HepG2 (cell line): ENCODE measurements at regions not wholly inside any gene's neighbourhood (a gene's known extent, or its start where the extent isn't known, plus 50 kb on each side); places are given as distances from the start of the nearest gene placed in this dataset.

Experiments used
- ATAC-seq: fragments of 200-7000 bp; cut with Tn5 transposase; 3 replicates; pipeline ENCODE4 v1.9.1; 2020; ENCODE audit warnings: mild to moderate bottlenecking, moderate library complexity
- BruUV-seq: library from RNA; stranded (reverse); fragments of 400-500 nt; replicated peaks from 2 replicates; lab custom pipeline; 2021; lab: Mats Ljungman, UMichigan
- CTCF ChIA-PET: fragments of 300-600 bp; formaldehyde crosslinking; extraction: SDS; loops from one replicate; lab custom pipeline; 2021; ENCODE audit warnings: low total read pairs, inconsistent platforms, low intra/inter-chr PET ratio; lab: Yijun Ruan, JAX
- POLR2A ChIA-PET: fragments of 350-600 bp; sonication (Branson Sonifier 250); formaldehyde crosslinking; loops from one replicate; lab custom pipeline; 2020; ENCODE audit warnings: antibody characterized with exemption, inconsistent platforms; lab: Yijun Ruan, JAX
- DNase-seq: peaks from one replicate; pipeline ENCODE4 v3.0.0-alpha.2; 2015; ENCODE audit warnings: low spot score
- FAIRE-seq: peaks from 3 replicates; lab custom pipeline; 2011; peaks lifted over from hg19 to GRCh38; lab: Jason Lieb, UNC
- H2AFZ ChIP-seq: one replicate; pipeline ENCODE4 v1.6.1; 2011; ENCODE audit warnings: low read length, inconsistent platforms
- H3K27ac ChIP-seq: fragments of 300-600 bp; 3 replicates; pipeline ENCODE4 v1.8.0; 2011; ENCODE audit warnings: mixed run types, mild to moderate bottlenecking, mixed read lengths, low read length, inconsistent platforms; ENCODE audit not compliant: insufficient read depth; ENCODE audit errors: extremely low read length
- H3K27me3 ChIP-seq, 2 experiments: fragments of 200-600 bp in 1 of 2; 2 replicates in 1 of 2; 3 replicates in 1 of 2; pipeline versions ENCODE4 v1.6.0 to v1.8.0; 2011; ENCODE audit warnings: low read length in 2 of 2, mild to moderate bottlenecking in 2 of 2, moderate library complexity in 2 of 2, inconsistent platforms in 1 of 2; ENCODE audit not compliant: insufficient read depth in 2 of 2, control insufficient read depth in 1 of 2
- H3K36me3 ChIP-seq, 2 experiments: fragments of 200-600 bp in 1 of 2; replicated peaks in 1 of 2; 2 replicates in 1 of 2; 3 replicates in 1 of 2; pipeline versions ENCODE4 v1.5.1 to v1.8.0; 2011; ENCODE audit warnings: low read length in 2 of 2, inconsistent platforms in 1 of 2; ENCODE audit not compliant: insufficient read depth in 2 of 2, control insufficient read depth in 1 of 2
- H3K4me1 ChIP-seq: 2 replicates; pipeline ENCODE4 v1.5.1; 2012; ENCODE audit warnings: low read length, inconsistent platforms; ENCODE audit not compliant: insufficient read depth
- H3K4me2 ChIP-seq: 2 replicates; pipeline ENCODE4 v1.6.0; 2011; ENCODE audit warnings: low read depth, low read length, inconsistent platforms
- H3K4me3 ChIP-seq, 3 experiments: fragments of 200-600 bp in 1 of 3; sonication (generic), shearing (Covaris generic) in 1 of 3; replicated peaks in 1 of 3; 2 replicates each; pipeline ENCODE4 v1.5.1; 2011 to 2016; ENCODE audit warnings: low read length in 3 of 3, inconsistent platforms in 2 of 3, low read depth in 2 of 3, mild to moderate bottlenecking in 2 of 3, control low read depth in 1 of 3, mixed read lengths in 1 of 3; ENCODE audit not compliant: insufficient read depth in 1 of 3
- H3K79me2 ChIP-seq: one replicate; pipeline ENCODE4 v1.6.1; 2011; ENCODE audit warnings: low read length, inconsistent platforms; ENCODE audit not compliant: insufficient read depth
- H3K9ac ChIP-seq: 2 replicates; pipeline ENCODE4 v1.6.0; 2011; ENCODE audit warnings: mild to moderate bottlenecking, low read depth, low read length, inconsistent platforms; ENCODE audit not compliant: insufficient read depth
- H3K9me3 ChIP-seq: 2 replicates; pipeline ENCODE4 v1.5.1; 2012; ENCODE audit warnings: mild to moderate bottlenecking, low read length
- H4K20me1 ChIP-seq: 2 replicates; pipeline ENCODE4 v1.6.0; 2011; ENCODE audit warnings: inconsistent platforms, mild to moderate bottlenecking, low read length, moderate library complexity; ENCODE audit not compliant: insufficient read depth
- CEBPG ChIP-seq: IDR thresholded peaks from 2 replicates; pipeline ENCODE4 v1.6.1; 2016
- FOXC1 ChIP-seq: sonication (generic); formaldehyde crosslinking; IDR thresholded peaks from 2 replicates; pipeline ENCODE4 v1.8.0; 2022; ENCODE audit warnings: mild to moderate bottlenecking, missing genetic modification reagents, borderline replicate concordance
- HOMEZ ChIP-seq: IDR thresholded peaks from 2 replicates; pipeline ENCODE4 v1.6.1; 2016; ENCODE audit warnings: low read depth
- MED8 ChIP-seq: sonication (generic); formaldehyde crosslinking; IDR thresholded peaks from 2 replicates; pipeline ENCODE4 v1.8.1; 2023; ENCODE audit warnings: mild to moderate bottlenecking, missing genetic modification reagents; ENCODE audit not compliant: insufficient replicate concordance
- MLX ChIP-seq: IDR thresholded peaks from 2 replicates; pipeline ENCODE4 v1.6.1; 2016
- NR3C1 ChIP-seq: sonication (generic); formaldehyde crosslinking; IDR thresholded peaks from 2 replicates; pipeline ENCODE4 v1.4.0; 2020; ENCODE audit warnings: missing genetic modification reagents
- PLSCR1 ChIP-seq: sonication (generic); formaldehyde crosslinking; IDR thresholded peaks from 2 replicates; pipeline ENCODE4 v1.5.0; 2020; ENCODE audit warnings: missing genetic modification reagents, mild to moderate bottlenecking, borderline replicate concordance
- RFX1 ChIP-seq: fragments of 450-650 bp; IDR thresholded peaks from 2 replicates; pipeline ENCODE4 v1.6.1; 2017
- SP5 ChIP-seq: IDR thresholded peaks from 2 replicates; pipeline ENCODE4 v1.6.1; 2016; ENCODE audit warnings: low read depth, borderline replicate concordance
- ZC3H13 ChIP-seq: sonication (generic); formaldehyde crosslinking; IDR thresholded peaks from 2 replicates; pipeline ENCODE4 v1.8.1; 2023; ENCODE audit warnings: mild to moderate bottlenecking, missing genetic modification reagents, moderate library complexity
- ZC3H4 ChIP-seq: sonication (generic); formaldehyde crosslinking; IDR thresholded peaks from 2 replicates; pipeline ENCODE4 v1.4.0; 2020; ENCODE audit warnings: missing genetic modification reagents, borderline replicate concordance
- ZNF124 ChIP-seq: sonication (generic); formaldehyde crosslinking; IDR thresholded peaks from 2 replicates; pipeline ENCODE4 v1.4.0; 2020; ENCODE audit warnings: missing genetic modification reagents
- ZNF138 ChIP-seq: sonication (generic); formaldehyde crosslinking; IDR thresholded peaks from 2 replicates; pipeline ENCODE4 v1.5.0; 2020; ENCODE audit warnings: mild to moderate bottlenecking, low read depth, missing genetic modification reagents
- ZNF563 ChIP-seq: sonication (generic); formaldehyde crosslinking; IDR thresholded peaks from 2 replicates; pipeline ENCODE4 v1.8.0; 2022; ENCODE audit warnings: mild to moderate bottlenecking, moderate library complexity, missing genetic modification reagents
- ZNF720 ChIP-seq: sonication (generic); formaldehyde crosslinking; IDR thresholded peaks from 2 replicates; pipeline ENCODE4 v1.4.0; 2020; ENCODE audit warnings: missing genetic modification reagents
- ZNF766 ChIP-seq: sonication (generic); formaldehyde crosslinking; IDR thresholded peaks from 2 replicates; pipeline ENCODE4 v1.5.0; 2020; ENCODE audit warnings: missing genetic modification reagents, borderline replicate concordance
- WGBS: methylation state at CpG from one replicate; pipeline ENCODE4 v1.1.6; 2017; ENCODE audit warnings: low lambda C conversion rate; 5-methylcytosine and 5-hydroxymethylcytosine counted together
- in situ Hi-C: cut with HindIII; loops from 2 replicates; pipeline ENCODE4 v1.10.0; 2017; ENCODE audit warnings: low pct_unique_long_range_greater_than_20kb; ENCODE audit not compliant: extremely low pct_ligation_motif_present
- intact Hi-C: fragments of 100-400 bp; cut with micrococcal nuclease; formaldehyde crosslinking; loops from one replicate; pipeline ENCODE4 v1.10.0; 2022; ENCODE audit not compliant: unreplicated experiment
- TF ChIP-seq, protein P1 (sequence below): sonication (generic); formaldehyde crosslinking; IDR thresholded peaks from 2 replicates; pipeline ENCODE4 v1.8.0; 2022; ENCODE audit warnings: missing genetic modification reagents, mild to moderate bottlenecking, moderate library complexity, borderline replicate concordance

DNA sequence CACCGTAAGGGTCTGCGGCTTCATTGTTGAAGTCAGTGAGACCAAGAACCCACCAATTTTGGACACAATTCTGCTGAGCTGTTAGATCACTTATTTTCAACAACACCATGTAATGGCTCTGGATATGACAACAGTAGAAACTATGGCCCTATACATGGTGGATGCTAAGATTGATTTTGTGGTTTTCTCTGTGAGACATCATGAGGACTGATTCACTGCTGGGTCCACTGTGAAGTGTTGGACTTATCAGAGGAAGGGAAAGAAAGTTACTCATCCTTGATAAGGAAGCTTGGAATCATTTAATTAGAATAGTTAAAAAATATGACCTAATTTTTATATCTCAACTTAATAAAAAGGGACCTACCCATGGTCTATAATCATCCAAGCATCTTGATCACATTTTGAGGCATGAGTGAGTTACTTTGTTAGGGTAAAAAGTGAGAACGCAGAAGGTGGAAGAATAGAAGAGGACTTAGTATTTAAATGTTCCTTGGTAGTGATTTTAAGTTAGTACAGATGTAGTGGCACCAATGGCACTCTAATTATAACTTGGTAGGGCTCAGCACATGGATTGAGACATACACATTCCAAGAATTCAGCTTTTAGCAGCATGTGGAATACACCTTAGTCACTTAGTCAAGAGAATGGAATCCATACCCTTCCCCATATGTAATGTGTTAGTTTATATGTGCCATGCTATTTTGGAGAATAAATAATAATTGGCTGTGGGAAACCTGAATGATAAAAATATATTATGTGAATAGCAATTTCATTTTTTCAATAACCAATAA is 123.5 kb upstream of the CD180 start (continued):
- TF ChIP-seq ZC3H4 (CRISPR knock-in tag): no peak
- TF ChIP-seq FOXC1 (CRISPR knock-in tag): no peak
- TF ChIP-seq RFX1: no peak

DNA sequence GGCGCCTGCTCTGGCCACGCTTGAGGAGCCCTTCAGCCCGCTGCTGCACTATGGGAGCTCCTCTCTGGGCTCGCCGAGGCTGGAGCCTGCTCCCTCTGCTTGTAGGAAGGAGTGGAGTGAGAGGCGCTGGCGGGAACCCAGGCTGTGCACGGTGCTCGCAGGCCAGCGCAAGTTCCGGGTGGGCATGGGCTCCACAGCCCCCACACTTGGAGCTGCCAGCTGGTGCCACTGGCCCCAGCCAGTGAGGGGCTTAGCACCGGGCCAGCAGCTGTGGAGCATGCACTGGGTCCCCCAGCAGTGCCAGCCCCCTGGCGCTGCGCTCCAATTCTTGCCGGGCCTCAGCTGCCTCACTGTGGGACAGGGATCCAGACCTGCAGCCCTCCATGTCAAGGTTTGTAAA is 122.1 kb upstream of the CD180 start:
- intact Hi-C loops: no loop called here
- CTCF ChIA-PET: no interaction called here

More for the DNA sequence above, 122.1 kb upstream of the CD180 start:
- POLR2A ChIA-PET: no interaction called here
- no peaks in the 10 kb centered on the region for H4K20me1 ChIP-seq
- no peak overlapping the region for H3K9ac ChIP-seq
- no peak overlapping the region for H3K4me2 ChIP-seq
- no peaks in the 10 kb centered on the region for H3K36me3 ChIP-seq
- no peak for FAIRE-seq
- TF ChIP-seq ZNF138 (CRISPR knock-in tag) (no peak), ZNF720 (no peak), ZNF563 (no peak), HOMEZ (no peak), MED8 (CRISPR knock-in tag) (no peak), CEBPG (no peak), ZC3H13 (CRISPR knock-in tag) (no peak), ZNF766 (CRISPR knock-in tag) (no peak), SP5 (CRISPR knock-in tag) (no peak), PLSCR1 (CRISPR knock-in tag) (no peak), MLX (no peak), ZNF124 (no peak), NR3C1 (CRISPR knock-in tag) (no peak)
- TF ChIP-seq, protein P1, sequence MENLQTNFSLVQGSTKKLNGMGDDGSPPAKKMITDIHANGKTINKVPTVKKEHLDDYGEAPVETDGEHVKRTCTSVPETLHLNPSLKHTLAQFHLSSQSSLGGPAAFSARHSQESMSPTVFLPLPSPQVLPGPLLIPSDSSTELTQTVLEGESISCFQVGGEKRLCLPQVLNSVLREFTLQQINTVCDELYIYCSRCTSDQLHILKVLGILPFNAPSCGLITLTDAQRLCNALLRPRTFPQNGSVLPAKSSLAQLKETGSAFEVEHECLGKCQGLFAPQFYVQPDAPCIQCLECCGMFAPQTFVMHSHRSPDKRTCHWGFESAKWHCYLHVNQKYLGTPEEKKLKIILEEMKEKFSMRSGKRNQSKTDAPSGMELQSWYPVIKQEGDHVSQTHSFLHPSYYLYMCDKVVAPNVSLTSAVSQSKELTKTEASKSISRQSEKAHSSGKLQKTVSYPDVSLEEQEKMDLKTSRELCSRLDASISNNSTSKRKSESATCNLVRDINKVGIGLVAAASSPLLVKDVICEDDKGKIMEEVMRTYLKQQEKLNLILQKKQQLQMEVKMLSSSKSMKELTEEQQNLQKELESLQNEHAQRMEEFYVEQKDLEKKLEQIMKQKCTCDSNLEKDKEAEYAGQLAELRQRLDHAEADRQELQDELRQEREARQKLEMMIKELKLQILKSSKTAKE (CRISPR knock-in tag): no peak
- H3K4me3 ChIP-seq: no peak overlapping the region
- H3K9me3 ChIP-seq: no peaks in the 10 kb centered on the region
- in situ Hi-C loops: no loop called here
- no peaks in the 10 kb centered on the region for H3K4me1 ChIP-seq
- no peak for DNase-seq
- no peak overlapping the region for H3K27ac ChIP-seq
- 64% methylated on average over 6 of the region's 15 CpGs for whole genome bisulfite sequencing
- no TSS peak for BruUV-seq
- ATAC-seq: no peak
- H2AFZ ChIP-seq: no peak overlapping the region
- no peaks in the 10 kb centered on the region for H3K79me2 ChIP-seq
- H3K27me3 ChIP-seq: no peaks in the 10 kb centered on the region
